ENCODE measurements at regions not wholly inside any gene's neighbourhood (a gene's known extent, or its start where the extent isn't known, plus 50 kb on each side); places are given as distances from the start of the nearest gene placed in this dataset.

DNA sequence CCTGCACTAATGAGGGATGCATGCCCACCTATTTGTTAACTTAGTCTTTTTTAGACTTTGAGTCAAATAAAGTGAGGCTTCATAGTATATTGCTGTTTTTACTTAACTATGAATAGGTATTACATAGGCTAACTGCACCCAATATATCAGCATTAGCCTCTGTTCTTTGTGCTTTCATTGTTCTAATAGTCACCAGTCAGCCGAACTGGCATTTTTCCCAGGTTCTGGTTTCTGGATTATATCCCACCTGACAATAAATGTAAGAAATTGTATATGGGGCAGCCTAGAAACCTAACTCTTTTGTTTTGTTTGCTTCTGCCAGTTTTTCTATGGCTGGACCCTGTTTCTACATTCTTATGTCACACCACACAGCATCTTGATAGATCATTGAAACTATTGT, 1672.4 kb upstream of the LRRTM1 start:
- TF ChIP-seq, protein P1, sequence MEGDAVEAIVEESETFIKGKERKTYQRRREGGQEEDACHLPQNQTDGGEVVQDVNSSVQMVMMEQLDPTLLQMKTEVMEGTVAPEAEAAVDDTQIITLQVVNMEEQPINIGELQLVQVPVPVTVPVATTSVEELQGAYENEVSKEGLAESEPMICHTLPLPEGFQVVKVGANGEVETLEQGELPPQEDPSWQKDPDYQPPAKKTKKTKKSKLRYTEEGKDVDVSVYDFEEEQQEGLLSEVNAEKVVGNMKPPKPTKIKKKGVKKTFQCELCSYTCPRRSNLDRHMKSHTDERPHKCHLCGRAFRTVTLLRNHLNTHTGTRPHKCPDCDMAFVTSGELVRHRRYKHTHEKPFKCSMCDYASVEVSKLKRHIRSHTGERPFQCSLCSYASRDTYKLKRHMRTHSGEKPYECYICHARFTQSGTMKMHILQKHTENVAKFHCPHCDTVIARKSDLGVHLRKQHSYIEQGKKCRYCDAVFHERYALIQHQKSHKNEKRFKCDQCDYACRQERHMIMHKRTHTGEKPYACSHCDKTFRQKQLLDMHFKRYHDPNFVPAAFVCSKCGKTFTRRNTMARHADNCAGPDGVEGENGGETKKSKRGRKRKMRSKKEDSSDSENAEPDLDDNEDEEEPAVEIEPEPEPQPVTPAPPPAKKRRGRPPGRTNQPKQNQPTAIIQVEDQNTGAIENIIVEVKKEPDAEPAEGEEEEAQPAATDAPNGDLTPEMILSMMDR (conservative IDR thresholded peaks at IDR 0.05; ENCODE audit: low read length): no peak
- no peak for TF ChIP-seq EZH2phosphoT487 (IDR thresholded peaks at IDR 0.05; ENCODE audit: borderline replicate concordance)

Measured in Loucy (cell line).